ENCODE measurements at regions not wholly inside any gene's neighbourhood (a gene's known extent, or its start where the extent isn't known, plus 50 kb on each side); places are given as distances from the start of the nearest gene placed in this dataset.

DNA sequence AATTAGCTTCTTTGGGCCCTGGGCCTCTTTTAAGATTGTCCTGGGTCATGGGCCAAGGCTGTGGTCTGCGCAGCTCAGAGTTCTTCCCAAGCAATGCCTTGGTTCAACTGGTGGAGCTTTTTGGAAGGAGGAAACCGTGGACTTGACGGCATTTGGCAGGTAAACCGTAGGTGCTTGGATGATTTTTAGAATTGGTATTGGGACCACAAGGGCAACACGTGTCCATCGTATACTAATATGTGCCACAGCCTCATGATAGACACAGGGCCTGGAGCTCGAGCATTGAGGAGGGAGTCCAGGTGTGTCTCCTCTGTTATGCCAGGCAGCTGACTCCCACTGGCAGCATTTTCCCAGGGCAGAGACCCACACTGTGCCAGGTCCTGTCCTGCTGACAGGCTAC, 120.9 kb upstream of the PITX1 start:
- TF ChIP-seq, protein P1, sequence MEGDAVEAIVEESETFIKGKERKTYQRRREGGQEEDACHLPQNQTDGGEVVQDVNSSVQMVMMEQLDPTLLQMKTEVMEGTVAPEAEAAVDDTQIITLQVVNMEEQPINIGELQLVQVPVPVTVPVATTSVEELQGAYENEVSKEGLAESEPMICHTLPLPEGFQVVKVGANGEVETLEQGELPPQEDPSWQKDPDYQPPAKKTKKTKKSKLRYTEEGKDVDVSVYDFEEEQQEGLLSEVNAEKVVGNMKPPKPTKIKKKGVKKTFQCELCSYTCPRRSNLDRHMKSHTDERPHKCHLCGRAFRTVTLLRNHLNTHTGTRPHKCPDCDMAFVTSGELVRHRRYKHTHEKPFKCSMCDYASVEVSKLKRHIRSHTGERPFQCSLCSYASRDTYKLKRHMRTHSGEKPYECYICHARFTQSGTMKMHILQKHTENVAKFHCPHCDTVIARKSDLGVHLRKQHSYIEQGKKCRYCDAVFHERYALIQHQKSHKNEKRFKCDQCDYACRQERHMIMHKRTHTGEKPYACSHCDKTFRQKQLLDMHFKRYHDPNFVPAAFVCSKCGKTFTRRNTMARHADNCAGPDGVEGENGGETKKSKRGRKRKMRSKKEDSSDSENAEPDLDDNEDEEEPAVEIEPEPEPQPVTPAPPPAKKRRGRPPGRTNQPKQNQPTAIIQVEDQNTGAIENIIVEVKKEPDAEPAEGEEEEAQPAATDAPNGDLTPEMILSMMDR (IDR thresholded peaks at IDR 0.05 in 4 of 5, conservative IDR thresholded peaks at IDR 0.05 in 1 of 5) = no peak
- TF ChIP-seq POLR2A (IDR thresholded peaks at IDR 0.05) = no peak
